Activated CD4-positive, alpha-beta T cell treated with anti-CD3 and anti-CD28 coated beads, Interleukin-2, amount 50 U/mL, for 4 hours (primary cell): ENCODE measurements at regions not wholly inside any gene's neighbourhood (a gene's known extent, or its start where the extent isn't known, plus 50 kb on each side); places are given as distances from the start of the nearest gene placed in this dataset.

ENCODE experiments used
- DNase-seq, 2 experiments: peaks; one replicate each; pipeline ENCODE4 v3.0.0-alpha.2; 2020

DNA sequence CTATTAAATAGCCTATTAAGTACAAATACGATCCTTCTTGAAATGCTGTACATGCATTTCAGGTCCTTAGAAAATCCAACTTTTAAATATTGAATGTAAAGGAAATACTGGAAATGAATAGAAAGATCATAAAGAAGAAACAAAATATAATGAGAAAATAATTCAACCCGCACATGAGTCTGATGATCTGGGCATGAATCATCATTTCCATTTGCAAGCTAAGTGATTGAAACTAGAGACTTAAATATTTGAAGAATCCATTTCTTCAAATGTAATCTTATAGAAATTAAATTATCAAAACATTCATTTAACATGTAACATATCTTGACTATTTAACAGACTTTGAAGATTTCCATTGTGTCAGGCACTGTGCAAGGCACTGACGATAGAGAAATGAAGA is 977.0 kb downstream of the TFAP2A start:
- no peak for DNase-seq

DNA sequence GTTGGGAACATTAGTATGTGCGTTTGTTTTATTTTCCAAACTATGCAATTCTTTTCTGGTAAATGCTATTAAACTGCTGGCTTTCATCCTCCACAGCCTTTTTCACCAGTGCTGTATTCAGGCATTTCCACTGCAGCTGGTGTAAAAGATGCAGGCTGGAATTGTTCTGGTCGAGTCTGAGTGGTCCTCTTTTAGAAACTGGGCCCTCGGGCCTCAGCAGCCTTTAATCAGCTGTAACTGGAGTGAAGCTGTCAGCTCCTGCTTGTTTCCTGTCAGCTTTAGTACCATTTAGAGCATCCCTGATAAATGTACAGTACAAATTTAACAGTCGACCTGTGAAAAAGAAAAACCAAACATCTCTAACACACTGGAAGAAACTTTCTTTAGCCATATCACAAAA is 979.6 kb downstream of the TFAP2A start:
- no peak for DNase-seq

DNA sequence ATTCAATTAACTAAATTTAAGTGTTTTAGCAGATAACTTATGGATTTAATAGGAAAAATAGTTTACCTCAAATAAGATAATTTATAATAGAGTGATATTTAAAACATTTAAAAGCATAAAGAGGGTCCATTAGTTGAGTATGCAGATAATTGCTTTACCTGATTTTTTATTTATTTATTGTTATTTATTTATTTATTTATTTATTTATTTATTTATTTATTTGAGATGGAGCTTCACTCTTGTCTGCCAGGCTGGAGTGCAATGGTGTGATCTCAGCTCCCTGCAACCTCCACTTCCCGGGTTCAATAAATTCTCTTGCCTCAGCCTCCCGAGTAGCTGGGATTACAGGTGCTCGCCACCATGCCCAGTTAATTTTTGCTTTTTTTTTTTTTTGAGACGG is 982.9 kb downstream of the TFAP2A start:
- DNase-seq: no peak

DNA sequence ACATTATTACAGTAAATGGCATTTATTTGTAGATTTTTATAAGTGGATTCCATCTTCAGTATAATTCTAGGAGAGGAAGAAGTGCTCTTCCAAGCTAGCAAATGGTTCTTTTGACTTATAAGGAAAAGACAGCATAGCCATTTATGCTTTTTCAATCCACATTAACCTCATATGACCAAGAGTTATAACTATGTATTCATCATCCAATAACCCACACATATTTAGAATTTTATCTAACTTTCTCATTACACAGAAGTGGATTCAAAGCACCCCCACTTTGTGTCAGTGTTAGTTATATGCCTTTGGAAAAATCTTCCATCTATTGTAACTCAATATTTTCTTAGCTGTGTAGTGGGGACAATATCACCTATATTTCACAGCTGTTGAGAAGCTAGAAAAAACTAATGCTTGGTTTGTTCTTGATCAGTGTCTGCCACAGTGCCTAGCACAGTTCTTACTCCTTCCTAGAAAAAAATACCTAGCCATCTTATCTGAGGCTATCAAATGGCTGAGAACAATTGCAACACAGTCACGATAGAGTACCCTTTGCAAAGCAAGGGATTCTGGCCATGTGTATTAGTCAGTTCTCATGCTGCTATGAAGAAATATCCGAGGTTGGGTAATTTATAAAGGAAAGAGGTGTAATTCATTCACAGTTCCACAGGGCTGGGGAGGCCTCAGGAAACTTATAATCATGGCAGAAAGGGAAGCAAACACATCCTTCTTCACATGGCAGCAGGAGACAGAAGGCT is 986.3 kb downstream of the TFAP2A start:
- no peak for DNase-seq

DNA sequence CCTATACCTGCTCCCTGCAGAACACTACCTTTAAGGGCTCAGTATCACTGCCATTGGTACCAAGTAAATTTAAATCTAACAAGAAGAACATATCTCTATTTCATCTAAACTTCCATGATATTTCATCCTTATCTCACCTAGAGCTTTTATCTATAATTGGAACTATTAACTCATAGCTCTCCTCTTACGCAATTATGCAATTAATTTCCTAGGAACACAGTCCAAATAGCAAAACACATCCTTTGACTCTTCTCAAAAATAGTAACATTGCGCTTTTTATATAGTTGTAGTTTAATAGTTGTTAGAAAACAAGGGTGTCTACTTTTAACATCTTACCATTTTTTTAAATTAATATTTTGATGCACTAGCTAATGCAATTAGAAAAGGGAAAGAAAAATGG is 986.8 kb upstream of the SLC35B3 start:
- DNase-seq: no peak

DNA sequence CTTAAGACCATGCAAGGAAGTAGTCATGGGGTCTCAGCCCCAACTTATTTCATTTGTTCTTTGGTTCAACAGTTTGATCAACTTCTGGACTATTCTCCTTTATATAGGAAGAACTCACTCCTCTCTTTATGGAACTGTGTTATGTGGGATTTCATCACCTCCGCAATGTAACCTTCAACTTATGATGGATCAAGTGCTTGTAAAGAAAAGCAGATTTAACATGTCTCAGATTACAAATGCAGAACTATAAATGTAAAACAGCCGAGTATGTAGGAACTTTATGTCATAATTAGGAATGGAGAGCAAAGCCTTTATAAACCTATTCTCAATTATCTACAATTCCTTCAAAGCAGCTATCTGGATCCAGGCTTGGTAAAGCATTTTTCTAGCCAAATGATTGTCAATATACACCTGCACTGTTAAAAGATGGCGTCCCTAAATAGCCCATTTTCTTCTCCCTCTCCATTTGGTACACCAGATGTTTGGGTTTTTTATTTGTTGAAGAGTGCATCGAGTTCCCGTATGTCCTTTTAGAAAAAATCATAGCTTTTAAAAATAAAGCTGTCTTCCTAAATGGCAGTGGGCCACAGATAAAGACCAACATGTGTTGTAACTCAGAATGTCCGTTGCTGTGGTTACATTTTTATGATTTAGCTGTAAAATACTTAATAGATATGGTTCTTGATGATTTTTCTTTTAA is 985.1 kb upstream of the SLC35B3 start:
- DNase-seq: no peak

DNA sequence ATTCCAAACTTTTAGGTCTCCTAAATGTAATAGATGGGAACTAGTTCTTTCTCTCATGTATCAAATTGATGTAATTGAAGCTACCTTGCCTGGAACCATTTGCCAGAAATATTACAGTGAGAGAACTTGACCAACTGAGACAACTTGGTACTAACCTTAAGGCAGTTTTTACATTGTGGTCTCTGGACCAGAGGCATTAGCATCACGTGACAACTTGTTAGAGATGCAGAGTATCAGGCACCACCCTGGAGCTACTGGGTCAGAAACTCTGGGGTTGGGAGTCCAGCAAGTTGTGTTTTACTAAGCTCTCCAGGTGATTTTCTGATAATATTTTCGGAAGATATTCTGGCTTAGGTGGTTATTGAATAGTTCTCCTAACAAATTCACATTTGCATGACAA is 982.1 kb upstream of the SLC35B3 start:
- DNase-seq: no peak

DNA sequence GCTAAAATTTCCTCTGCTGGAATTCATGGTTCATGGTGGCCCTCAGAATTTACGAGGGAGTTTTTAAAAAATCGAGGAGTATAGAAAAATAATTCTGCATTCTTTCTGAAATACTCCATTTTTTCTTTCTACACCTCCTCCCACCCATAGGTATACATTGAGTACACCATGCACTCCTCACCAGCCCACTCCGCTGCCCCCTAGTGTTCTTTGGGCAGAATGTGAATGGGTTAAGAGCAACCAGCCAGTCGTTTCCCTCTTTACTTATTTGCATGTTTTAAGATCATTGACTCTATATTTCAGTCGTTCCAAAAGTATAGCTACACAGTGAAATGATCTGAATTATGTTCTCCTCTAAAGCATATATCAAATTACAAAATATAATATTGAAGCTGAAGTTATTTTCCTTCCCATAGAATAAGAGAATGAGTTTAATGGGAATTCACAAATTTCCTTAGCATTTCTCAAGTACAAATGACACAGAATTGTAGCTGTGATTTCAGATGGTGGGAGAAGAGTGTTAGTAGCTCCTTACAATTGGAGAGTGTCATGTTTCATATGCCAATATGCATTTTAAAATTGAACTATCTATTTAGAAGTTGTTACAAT is 977.7 kb upstream of the SLC35B3 start:
- no peak for DNase-seq

DNA sequence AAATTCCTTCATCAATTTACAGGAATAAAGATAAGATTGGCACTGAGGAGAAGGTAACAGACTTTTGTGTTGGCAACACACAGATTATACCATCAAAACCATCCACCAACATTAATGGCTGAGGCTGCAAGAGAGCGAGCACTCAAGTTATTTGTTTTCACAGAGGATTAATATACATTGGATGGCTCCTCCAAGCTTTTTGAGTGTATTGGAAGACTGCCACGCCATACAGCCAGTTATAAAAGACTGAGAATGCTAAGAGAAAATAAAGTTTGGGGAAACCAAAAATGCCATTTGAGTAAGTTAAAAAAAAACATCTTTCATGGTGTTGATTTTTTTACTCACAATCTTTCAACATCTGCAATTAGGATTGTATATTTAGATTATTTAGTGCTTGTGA is 973.8 kb upstream of the SLC35B3 start:
- no peak for DNase-seq

DNA sequence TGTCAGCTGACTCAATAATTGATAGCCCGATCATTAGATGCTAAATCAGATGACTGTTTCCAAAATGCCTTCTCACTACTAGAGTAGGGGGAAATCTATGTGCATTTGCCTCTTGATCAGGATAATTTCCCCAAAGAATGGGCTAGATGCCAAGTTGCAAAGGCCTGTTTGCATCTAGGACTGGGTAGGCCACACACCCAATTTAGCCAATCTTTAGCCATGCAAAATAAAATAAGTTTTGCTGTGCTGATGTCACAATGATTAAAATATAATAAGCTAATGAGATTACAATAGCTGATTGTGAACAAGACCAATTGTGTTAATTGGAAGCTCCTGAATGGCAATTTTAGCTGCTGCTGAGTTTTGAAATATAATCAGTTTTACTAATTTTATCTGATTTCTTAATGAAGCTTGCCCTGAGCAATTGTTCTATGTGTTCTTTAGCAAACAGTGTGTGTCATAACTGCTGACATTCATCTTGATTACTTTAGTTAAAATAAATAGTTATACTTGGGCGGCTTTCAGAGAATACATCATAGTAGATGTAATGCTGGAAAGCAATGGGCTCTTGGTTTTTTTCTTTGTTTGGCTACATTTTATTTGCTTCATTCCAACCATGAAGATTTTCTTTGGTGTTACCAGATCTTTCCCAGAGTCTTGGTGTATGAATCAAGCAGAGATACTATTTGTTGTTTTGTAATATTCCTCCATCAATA is 973.2 kb upstream of the SLC35B3 start:
- no peak for DNase-seq

DNA sequence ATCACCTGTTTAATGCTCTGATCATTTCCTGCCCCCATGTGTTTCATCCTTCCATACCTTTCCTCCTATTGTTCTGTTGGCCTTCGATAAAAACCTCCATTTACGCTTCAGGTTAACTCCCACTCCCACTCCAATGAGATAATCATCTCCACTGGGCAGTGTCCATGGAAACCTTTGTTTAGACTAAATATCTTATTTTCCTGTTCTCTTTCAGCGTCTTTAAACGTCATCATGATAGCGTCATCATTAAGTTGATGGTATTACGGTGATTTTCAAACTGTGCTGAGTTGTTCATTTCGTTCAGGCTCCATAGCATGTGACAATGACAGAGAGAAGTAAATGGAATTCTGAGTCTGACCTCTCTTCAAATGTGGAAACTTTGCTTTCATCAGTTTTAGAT is 970.5 kb upstream of the SLC35B3 start:
- DNase-seq: no peak

DNA sequence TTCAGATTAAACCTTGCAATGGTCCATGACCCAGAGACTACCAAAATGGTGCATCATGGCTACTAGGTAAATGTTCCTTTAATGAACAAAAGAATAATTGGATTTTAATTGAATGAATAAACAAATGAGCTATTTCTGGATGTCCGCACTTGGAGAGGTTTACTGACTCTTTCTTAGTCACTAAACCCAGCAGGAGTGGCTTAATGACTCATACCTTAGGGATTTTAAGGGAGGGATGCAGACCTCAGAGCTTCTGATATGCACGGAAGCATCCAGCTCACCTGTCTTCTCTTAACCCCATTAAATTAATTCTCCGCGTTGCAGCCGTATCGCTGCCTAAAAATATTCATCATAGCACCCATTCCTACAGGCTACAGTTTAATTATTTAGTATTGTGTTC is 970.0 kb upstream of the SLC35B3 start:
- DNase-seq: no peak

DNA sequence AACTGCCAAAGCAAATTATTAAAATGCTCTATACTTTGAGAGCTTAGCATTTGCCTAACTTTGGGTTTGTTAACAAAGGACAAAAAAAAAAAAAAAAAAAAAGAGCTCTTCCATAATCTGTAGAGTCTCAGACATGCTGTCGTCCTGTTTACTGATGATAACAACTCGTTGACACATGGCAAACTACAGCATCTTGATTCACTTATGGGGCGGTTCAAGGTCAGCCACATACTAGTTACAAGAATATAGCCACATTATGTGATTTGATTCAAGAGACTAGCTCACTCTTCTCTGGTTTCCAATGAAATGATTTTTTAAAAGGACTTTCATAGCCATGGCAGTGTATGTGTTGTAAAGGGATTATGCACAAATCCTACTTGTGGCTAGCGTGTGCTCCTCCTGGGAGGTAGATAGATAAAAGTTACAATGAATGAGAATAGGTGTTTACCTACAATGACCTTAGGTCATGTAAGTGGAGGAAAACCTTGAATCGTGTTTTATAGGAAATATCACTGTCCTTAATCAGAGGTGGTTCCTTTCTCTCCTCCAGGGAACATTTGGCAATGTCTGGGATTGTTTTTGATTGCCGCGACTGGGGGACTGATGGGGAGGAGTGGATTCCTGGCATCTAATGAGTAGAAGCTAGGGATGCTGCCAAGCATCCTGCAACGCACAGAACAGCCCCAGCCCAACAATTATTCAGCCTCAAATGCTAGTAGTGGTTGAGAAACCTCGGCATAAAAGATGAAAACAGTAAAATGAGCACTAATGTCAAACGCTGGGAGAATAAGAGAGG is 969.2 kb upstream of the SLC35B3 start:
- no peak for DNase-seq

DNA sequence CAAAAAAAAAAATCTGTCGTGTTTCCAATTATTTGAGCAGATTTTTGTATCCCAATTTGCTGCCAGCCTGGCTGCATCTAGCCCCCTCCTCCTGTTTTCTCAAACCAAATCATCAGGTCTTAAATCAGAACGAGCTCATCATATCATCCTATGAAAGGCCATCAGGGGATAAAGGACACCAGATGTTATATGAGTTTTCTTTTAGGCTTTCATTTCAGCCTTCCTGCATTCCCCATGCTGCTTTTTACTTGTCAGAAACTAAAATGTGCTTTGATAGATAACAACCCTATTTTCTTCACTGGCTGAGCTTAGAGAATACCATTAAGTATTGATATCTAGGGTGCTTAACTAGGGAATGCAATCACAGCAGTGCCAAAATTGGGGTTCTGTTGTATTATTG is 968.4 kb upstream of the SLC35B3 start:
- DNase-seq: no peak

DNA sequence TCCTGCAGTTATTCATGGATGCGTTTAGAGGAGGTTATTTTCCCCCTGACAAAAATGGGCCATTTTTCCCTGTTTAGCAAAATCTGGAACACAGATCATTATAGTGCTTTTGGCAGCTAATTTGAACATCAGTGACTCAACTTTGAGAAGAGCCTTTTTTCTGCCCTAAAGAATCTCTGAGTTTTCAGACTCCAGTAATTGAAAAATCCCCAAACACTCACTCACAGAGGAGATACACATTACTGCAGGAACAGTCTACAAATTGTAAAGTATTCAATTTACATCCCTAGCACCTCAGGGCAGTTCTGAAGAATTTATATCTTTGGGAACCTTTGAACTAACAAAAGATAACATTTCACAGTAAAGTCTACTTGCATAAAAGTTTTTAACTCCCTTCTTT is 966.6 kb upstream of the SLC35B3 start:
- DNase-seq: no peak

DNA sequence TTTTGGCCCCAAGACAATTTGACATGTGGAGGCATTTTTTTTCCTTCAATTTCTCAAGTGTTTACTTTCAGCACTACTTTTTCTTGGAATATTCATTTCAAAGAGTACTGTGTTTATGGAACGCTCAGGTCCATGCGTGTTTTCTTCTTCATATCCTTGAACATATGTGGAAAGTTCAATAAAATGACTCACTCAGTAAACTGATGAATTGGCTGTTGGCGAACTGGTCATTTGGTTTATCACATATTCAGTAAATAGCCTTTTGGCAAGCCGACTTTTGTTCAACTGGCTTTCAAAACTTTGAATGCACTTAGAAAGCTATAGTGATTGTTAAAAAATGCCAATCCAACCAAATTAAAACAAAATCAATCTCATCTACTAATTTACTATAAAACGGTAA is 964.6 kb upstream of the SLC35B3 start:
- no peak for DNase-seq

DNA sequence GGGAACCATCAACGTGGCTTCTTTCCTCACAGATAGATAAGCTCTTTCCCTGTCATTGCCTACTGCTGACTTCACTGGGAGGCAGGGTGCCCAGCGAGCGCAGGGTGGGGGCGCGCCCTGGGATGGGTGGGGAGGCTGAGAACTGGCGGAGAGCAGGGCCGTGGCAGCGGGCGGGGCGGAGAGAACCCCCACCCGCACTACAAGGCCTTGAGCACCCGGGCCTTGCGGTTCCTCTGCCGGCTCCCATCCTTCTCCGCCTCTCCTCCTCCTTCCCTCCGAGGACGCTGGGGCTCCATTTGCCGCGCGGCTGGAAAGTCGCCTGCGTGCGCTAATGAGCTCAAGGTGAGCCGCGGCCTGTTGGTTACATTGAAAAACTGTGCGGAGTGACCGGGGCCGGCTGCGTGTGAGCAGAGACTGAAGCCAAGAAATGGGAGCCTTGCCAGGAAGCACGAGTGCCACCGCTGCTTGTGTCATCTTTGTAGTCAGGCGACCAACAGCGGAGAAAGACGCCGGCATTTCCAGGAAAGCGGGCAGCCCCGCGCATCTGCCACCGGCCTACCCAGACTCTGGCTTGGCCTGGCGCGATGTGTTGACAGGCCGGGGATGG is 963.5 kb upstream of the SLC35B3 start:
- no peak for DNase-seq

DNA sequence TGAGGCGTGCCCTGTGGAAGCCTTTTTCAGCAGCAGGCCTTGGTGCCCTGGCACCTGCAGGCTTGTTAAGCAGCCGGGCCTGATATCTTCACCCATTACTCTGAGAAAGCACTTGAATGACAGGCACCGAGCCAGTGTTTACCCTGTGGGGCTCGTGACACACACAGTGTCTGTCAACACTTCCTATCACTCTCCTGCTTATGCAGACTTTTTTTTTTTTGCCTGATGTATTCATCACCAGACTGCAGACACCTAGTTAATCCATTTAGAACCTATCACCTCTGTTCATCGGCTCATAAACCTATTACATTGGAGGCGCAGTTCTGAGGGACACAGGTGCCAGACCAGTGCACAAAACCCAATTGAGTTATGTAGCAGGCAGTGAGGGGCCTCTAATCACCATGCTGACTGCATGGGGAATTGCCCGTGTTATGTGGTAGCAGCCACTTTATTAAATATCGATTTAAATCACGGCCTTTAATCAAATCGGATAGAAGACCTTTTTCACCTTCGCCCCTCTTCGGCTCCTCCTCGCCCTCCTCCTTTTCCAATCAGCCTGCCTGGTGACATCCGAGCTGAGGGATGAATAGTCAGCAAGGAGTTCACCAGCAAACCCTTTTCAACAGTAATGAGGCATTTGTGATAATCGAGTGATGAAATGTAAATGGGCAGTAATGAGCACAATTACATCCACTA is 962.9 kb upstream of the SLC35B3 start:
- DNase-seq: no peak

DNA sequence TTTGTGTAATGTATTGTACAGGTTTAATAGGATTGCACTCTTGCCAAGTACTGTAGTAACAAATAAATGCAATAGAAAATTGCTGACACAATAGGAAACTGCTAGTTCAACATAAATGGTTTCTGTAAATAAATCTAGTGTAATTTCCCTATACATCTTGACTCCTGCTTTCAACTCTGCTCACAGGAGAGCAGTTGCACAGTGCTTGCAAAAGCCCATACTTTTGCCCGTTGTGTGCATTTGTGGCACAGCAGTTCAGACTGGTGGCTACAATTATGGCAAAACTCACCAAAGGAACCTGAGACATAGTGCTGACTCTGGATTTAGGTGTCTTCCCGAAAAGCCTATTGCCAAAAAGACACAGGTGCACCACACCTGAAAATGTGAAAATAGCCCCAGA is 953.3 kb upstream of the SLC35B3 start:
- no peak for DNase-seq

DNA sequence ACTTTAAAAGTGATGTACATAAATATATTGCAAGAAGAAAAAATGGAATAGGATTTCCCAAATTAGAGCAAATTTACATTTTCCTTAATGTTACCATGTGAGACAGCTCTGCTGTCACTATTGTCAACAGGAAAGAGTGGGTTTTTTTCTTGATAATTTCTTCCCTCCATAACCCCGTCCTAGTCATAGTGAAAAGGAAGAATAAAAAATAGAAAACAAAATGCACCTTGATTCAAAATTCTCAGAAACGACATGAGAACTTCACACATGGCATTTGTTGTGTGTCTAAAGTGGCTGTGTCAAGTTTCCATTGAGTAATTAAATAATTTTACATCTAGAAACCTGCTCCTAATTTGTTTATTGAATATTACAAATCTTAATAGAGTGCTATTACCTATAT is 945.2 kb upstream of the SLC35B3 start:
- no peak for DNase-seq

DNA sequence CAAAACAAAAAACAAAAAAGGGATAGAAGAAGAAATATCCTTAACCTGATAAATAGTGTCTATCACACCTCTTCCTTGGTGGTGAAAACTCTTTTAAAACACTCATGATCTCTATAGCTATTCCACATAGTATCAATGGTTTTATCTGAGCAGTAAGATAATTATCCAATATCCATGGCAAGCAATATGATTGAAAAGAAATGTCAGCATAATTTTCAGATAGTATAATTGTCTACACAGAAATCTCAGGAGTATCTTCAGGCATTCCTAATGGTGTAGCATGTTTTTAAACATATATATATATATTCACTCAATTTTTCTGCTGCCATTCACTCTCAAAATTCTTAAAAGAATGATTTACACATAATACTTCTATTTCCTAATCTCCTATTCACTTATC is 938.0 kb upstream of the SLC35B3 start:
- DNase-seq: no peak

DNA sequence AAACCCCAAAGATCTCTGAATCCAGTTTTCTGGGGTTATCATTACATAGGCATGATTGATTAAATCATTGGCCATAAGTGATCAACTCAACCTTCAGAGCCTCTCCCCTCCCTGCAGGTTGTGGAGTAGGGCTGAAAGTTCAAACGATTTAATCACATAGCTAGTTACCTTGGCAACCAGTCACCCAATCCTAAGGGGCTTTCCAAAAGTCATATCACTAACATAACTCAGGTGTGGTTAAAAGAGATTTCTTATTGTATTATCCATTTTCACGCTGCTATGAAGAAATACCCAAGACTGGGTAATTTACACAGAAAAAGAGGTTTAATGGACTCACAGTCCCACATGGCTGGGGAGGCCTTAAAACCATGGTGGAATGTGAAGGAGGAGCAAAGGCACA is 935.1 kb upstream of the SLC35B3 start:
- no peak for DNase-seq
